HG03103 (cell line): ENCODE measurements at regions not wholly inside any gene's neighbourhood (a gene's known extent, or its start where the extent isn't known, plus 50 kb on each side); places are given as distances from the start of the nearest gene placed in this dataset.
"Not testable (repeated sequence)": the region's sequence is repeated elsewhere in the genome, so short reads cannot be mapped to it uniquely, and the experiment has no call there.

Experiments
- ATAC-seq: cut with Tn5 transposase; IDR thresholded peaks from one replicate; pipeline ENCODE4 v1.9.1; 2021; ENCODE audit warnings: low read depth; ENCODE audit not compliant: unreplicated experiment

GRCh38 chr1:185480545-185480944 is 163.5 kb upstream of the IVNS1ABP start:
- no peak for ATAC-seq

GRCh38 chr1:185479796-185480195 is 162.8 kb upstream of the IVNS1ABP start:
- no peak for ATAC-seq

GRCh38 chr1:185478877-185479276 is 161.8 kb upstream of the IVNS1ABP start:
- ATAC-seq, result no peak

GRCh38 chr1:185477638-185478580 is 160.9 kb upstream of the IVNS1ABP start:
- ATAC-seq, result no peak

- ATAC-seq, result no peak
Observed at GRCh38 chr1:185474440-185475149, 157.6 kb upstream of the IVNS1ABP start.

GRCh38 chr1:185473186-185473585 is 156.1 kb upstream of the IVNS1ABP start:
- ATAC-seq, result no peak

- ATAC-seq, result no peak
Observed at GRCh38 chr1:185468626-185469025, 151.6 kb upstream of the IVNS1ABP start.

GRCh38 chr1:185467122-185467521 is 150.1 kb upstream of the IVNS1ABP start:
- no peak for ATAC-seq

- ATAC-seq, result no peak
Observed at GRCh38 chr1:185464777-185465176, 147.7 kb upstream of the IVNS1ABP start.

GRCh38 chr1:185463433-185463832 is 146.4 kb upstream of the IVNS1ABP start:
- no peak for ATAC-seq

- ATAC-seq, result no peak
Observed at GRCh38 chr1:185463011-185463410, 146.0 kb upstream of the IVNS1ABP start.

GRCh38 chr1:185460723-185461122 is 143.7 kb upstream of the IVNS1ABP start:
- not testable (repeated sequence) for ATAC-seq

- ATAC-seq, result no peak
Observed at GRCh38 chr1:185459141-185459540, 142.1 kb upstream of the IVNS1ABP start.

GRCh38 chr1:185458670-185459069 is 141.6 kb upstream of the IVNS1ABP start:
- ATAC-seq, result no peak

GRCh38 chr1:185453496-185454192 is 136.6 kb upstream of the IVNS1ABP start:
- ATAC-seq, result no peak

GRCh38 chr1:185450917-185451316 is 133.9 kb upstream of the IVNS1ABP start:
- ATAC-seq, result no peak

GRCh38 chr1:185450060-185450788 is 133.2 kb upstream of the IVNS1ABP start:
- no peak for ATAC-seq

- no peak for ATAC-seq
Observed at GRCh38 chr1:185449378-185450059, 132.5 kb upstream of the IVNS1ABP start.

- no peak for ATAC-seq
Observed at GRCh38 chr1:185448591-185449186, 131.6 kb upstream of the IVNS1ABP start.
